ENCODE measurements at regions not wholly inside any gene's neighbourhood (a gene's known extent, or its start where the extent isn't known, plus 50 kb on each side); places are given as distances from the start of the nearest gene placed in this dataset.

DNA sequence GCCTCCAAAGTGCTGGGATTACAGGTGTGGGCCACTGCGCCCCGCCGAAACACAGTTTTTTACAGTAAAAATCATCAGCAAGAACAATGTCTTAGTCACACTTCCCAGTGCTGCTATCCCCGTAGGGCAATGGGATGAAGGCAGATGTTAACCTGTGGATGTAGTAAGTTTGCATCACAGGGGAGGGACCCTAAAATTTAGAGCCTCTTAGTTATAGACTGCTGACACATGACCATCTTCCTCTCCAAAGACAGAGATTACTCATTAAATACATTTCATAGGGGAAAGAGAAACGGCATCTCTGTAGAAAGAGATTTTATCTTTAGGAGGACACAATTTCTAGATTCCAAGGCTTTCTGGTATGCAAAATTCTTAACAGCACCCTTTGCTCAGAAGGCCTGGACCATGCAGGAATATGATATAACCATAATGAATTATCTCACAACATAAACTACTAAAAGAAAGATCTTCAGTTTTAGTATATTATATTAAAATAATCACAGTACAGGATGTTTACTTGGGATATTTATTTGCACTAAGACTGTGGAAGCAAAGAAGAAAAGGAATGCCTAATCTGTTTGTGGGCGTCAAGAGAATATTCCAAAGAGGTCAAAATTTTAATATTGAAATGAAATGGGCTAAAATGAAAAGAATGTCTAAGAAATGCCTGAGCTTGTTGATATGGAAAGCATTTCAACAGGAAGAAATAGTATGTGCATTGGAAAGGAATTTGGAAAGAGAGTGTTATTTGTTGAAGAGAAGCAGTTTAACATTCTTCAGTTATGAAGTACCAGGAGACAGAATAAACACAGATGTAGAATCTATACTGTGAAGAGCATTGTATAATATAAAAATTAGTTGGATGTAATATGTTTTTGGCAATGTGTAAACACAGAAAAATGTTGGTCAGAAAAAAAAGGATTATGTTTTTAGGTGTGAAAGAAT, 1228.3 kb upstream of the CHAC2 start:
- TF ChIP-seq, protein P1, sequence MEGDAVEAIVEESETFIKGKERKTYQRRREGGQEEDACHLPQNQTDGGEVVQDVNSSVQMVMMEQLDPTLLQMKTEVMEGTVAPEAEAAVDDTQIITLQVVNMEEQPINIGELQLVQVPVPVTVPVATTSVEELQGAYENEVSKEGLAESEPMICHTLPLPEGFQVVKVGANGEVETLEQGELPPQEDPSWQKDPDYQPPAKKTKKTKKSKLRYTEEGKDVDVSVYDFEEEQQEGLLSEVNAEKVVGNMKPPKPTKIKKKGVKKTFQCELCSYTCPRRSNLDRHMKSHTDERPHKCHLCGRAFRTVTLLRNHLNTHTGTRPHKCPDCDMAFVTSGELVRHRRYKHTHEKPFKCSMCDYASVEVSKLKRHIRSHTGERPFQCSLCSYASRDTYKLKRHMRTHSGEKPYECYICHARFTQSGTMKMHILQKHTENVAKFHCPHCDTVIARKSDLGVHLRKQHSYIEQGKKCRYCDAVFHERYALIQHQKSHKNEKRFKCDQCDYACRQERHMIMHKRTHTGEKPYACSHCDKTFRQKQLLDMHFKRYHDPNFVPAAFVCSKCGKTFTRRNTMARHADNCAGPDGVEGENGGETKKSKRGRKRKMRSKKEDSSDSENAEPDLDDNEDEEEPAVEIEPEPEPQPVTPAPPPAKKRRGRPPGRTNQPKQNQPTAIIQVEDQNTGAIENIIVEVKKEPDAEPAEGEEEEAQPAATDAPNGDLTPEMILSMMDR (IDR thresholded peaks at IDR 0.05; ENCODE audit: poor library complexity), result no peak
- TF ChIP-seq EZH2 (IDR thresholded peaks at IDR 0.05; ENCODE audit: borderline replicate concordance) (no peak), EZH2phosphoT487 (IDR thresholded peaks at IDR 0.05; ENCODE audit: low read depth, severe bottlenecking, unreplicated experiment) (no peak)
